Natural killer cell treated with Interleukin-12 subunit alpha and Interleukin-12 subunit beta and Interleukin-15 and Interleukin-18, amount 100 ng/mL, for 72 hours (primary cell): ENCODE measurements at regions not wholly inside any gene's neighbourhood (a gene's known extent, or its start where the extent isn't known, plus 50 kb on each side); places are given as distances from the start of the nearest gene placed in this dataset.

Experiments used
- ATAC-seq, 2 donors: fragments of 150-1000 bp; cut with Tn5 transposase in 1 of 2; sonication (Bioruptor Pico), chemical (Tn5 transposase) in 1 of 2; 2 replicates each; pipeline ENCODE4 v1.10.0; 2021
- DNase-seq: peaks from one replicate; pipeline ENCODE4 v3.0.0; 2022; ENCODE audit warnings: low spot score
- H3K27ac Mint-ChIP-seq, 2 donors: 1 replicate in 1 of 2; 2 replicates in 1 of 2; pipeline ENCODE4 v1.8.0; 2022; ENCODE audit warnings: mixed read lengths in 2 of 2, mild to moderate bottlenecking in 1 of 2, moderate library complexity in 1 of 2
- H3K27me3 Mint-ChIP-seq, 2 donors: 1 replicate in 1 of 2; 2 replicates in 1 of 2; pipeline ENCODE4 v1.8.0; 2022; ENCODE audit warnings: mixed read lengths in 2 of 2
- H3K36me3 Mint-ChIP-seq: one replicate; pipeline ENCODE4 v1.8.0; 2022; ENCODE audit warnings: mixed read lengths
- H3K4me1 Mint-ChIP-seq, 2 donors: 1 replicate in 1 of 2; 2 replicates in 1 of 2; pipeline ENCODE4 v1.8.0; 2022; ENCODE audit warnings: low read depth in 2 of 2, mixed read lengths in 2 of 2, mild to moderate bottlenecking in 1 of 2
- H3K4me3 Mint-ChIP-seq: one replicate; pipeline ENCODE4 v1.8.0; 2022; ENCODE audit warnings: mixed read lengths
- H3K9me3 Mint-ChIP-seq: 2 replicates; pipeline ENCODE4 v1.8.0; 2022; ENCODE audit warnings: mixed read lengths

GRCh38 chr9:76557674-76558225 lies 98.8 kb downstream of the GCNT1 start:
- Mint-ChIP-seq H3K4me1 (peaks cover 34 to 35% of the 10 kb centered on the region in 2 donors), H3K4me3 (no peak overlapping the region), H3K36me3 (no peaks in the 10 kb centered on the region), H3K27me3 (no peaks in the 10 kb centered on the region), H3K9me3 (no peaks in the 10 kb centered on the region), H3K27ac (no peak overlapping the region)
- ATAC-seq (no peak), DNase-seq (no peak)

DNA sequence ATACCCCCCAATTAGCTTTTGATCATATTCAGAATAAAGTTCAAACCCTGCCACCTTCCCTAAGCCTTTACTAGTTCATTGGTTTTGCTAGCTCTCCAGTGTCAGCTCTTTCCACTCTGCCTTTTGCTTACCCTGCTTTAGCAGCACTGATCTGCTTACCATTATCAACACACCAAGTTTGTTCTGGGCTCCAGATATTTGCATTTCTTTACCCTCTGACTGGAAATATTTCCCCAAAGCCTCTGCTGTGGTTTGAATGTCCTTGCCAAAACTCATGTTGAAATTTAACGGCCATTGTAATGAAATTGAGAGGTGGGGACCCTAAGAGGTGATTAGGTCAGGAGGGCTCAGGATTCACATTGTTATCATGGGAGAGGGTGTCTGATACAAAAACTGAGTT lies 99.5 kb downstream of the GCNT1 start:
- H3K36me3 Mint-ChIP-seq: no peaks in the 10 kb centered on the region
- no peak for DNase-seq
- no peak overlapping the region for H3K27ac Mint-ChIP-seq
- ATAC-seq: no peak
- no peak overlapping the region for H3K4me3 Mint-ChIP-seq
- H3K4me1 Mint-ChIP-seq: peaks cover 30 to 36% of the 10 kb centered on the region in 2 donors
- H3K9me3 Mint-ChIP-seq: no peaks in the 10 kb centered on the region
- no peaks in the 10 kb centered on the region for H3K27me3 Mint-ChIP-seq

- no peaks in the 10 kb centered on the region for H3K36me3 Mint-ChIP-seq
- DNase-seq (no peak), ATAC-seq (no peak)
- no peak overlapping the region for H3K27ac Mint-ChIP-seq
- peaks cover 31 to 39% of the 10 kb centered on the region in 2 donors for H3K4me1 Mint-ChIP-seq
- no peaks in the 10 kb centered on the region for H3K27me3 Mint-ChIP-seq
- H3K9me3 Mint-ChIP-seq: no peaks in the 10 kb centered on the region
- no peak overlapping the region for H3K4me3 Mint-ChIP-seq
These were observed 100.3 kb downstream of the GCNT1 start for GRCh38 chr9:76559286-76559685.

DNA sequence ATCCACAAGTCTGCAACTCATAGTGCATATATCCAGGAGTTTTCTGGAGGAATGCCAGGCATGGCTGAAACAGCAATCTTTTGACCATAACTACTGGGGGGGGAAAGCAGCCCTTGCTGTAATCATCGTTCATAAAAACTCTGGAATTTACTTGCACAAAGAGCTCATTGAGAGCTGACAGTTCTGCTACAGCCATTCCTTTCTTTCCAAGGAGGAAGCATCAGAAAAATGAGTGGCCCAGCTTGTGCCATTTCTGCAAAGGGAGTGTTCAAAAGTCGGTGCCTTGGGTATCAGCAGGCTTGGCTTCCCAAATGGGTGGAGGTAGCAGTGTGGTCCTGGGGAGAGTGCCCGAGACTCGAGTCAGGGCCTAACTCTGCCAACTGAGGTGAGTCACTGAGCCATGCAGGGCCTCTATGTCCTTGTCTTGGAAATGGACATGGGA lies 101.5 kb downstream of the GCNT1 start:
- Mint-ChIP-seq H3K27me3 (no peaks in the 10 kb centered on the region), H3K27ac (no peak overlapping the region), H3K4me1 (peaks cover 31 to 41% of the 10 kb centered on the region in 2 donors), H3K9me3 (no peaks in the 10 kb centered on the region), H3K36me3 (no peaks in the 10 kb centered on the region), H3K4me3 (no peak overlapping the region)
- no peak for ATAC-seq
- DNase-seq: no peak

GRCh38 chr9:76561050-76561713 lies 102.2 kb downstream of the GCNT1 start:
- Mint-ChIP-seq H3K4me3 (no peak overlapping the region), H3K27me3 (no peaks in the 10 kb centered on the region), H3K4me1 (peaks cover 31 to 41% of the 10 kb centered on the region in 2 donors), H3K9me3 (no peaks in the 10 kb centered on the region), H3K36me3 (no peaks in the 10 kb centered on the region), H3K27ac (peak overlapping the region; percentile 67 to 86)
- DNase-seq (no peak), ATAC-seq (no peak)
